SK-N-SH (cell line): ENCODE measurements at regions not wholly inside any gene's neighbourhood (a gene's known extent, or its start where the extent isn't known, plus 50 kb on each side); places are given as distances from the start of the nearest gene placed in this dataset.

Source experiments
- CTCF ChIA-PET: fragments of 300-600, 350-600 bp; formaldehyde crosslinking; extraction: SDS; loops from one replicate; lab custom pipeline; 2021; lab: Yijun Ruan, JAX
- POLR2A ChIA-PET: fragments of 350-600 bp; sonication (Branson Sonifier 250); formaldehyde crosslinking; extraction: SDS; loops from one replicate; lab custom pipeline; 2020; ENCODE audit warnings: antibody characterized with exemption, inconsistent platforms; lab: Yijun Ruan, JAX
- DNase-seq: peaks from one replicate; pipeline ENCODE4 v3.0.0; 2012
- H2AFZ ChIP-seq: fragments of 200-600 bp; sonication (generic); 2 replicates; pipeline ENCODE4 v1.8.1; 2016; ENCODE audit warnings: antibody characterized with exemption, mild to moderate bottlenecking, low read depth
- H3F3A ChIP-seq: fragments of 200-600 bp; sonication (generic); replicated peaks from 2 replicates; pipeline ENCODE3; 2016; ENCODE audit warnings: antibody characterized with exemption, mild to moderate bottlenecking; ENCODE audit not compliant: insufficient read depth
- H3K27ac ChIP-seq, 2 experiments: fragments of 200-500 bp in 1 of 2; fragments of 200-600 bp in 1 of 2; sonication (Bioruptor generic) in 1 of 2; sonication (generic), shearing (Covaris generic) in 1 of 2; 2 replicates each; pipeline versions ENCODE4 v1.5.1 to v1.6.1; 2014 to 2016; ENCODE audit warnings: low read depth in 2 of 2, inconsistent platforms in 1 of 2, low read length in 1 of 2, mild to moderate bottlenecking in 1 of 2, mixed read lengths in 1 of 2
- H3K27me3 ChIP-seq: fragments of 200-600 bp; sonication (generic), shearing (Covaris generic); 2 replicates; pipeline ENCODE4 v1.6.1; 2016; ENCODE audit warnings: mixed run types; ENCODE audit not compliant: insufficient read depth
- H3K36me3 ChIP-seq, 2 experiments: fragments of 200-500 bp in 1 of 2; fragments of 200-600 bp in 1 of 2; sonication (Bioruptor generic) in 1 of 2; sonication (generic) in 1 of 2; replicated peaks in 1 of 2; 2 replicates each; pipeline versions ENCODE3 to v1.5.1; 2014 to 2016; ENCODE audit warnings: low read length in 1 of 2, mild to moderate bottlenecking in 1 of 2; ENCODE audit not compliant: insufficient read depth in 2 of 2, control insufficient read depth in 1 of 2
- H3K4me1 ChIP-seq, 2 experiments: fragments of 200-500 bp in 1 of 2; fragments of 200-600 bp in 1 of 2; sonication (Bioruptor generic) in 1 of 2; sonication (generic), shearing (Covaris generic) in 1 of 2; 2 replicates each; pipeline versions ENCODE4 v1.5.1 to v1.6.1; 2014 to 2016; ENCODE audit warnings: low read depth in 1 of 2, low read length in 1 of 2, mixed run types in 1 of 2; ENCODE audit not compliant: insufficient read depth in 2 of 2, control insufficient read depth in 1 of 2
- H3K4me2 ChIP-seq: fragments of 200-600 bp; sonication (generic), shearing (Covaris generic); 2 replicates; pipeline ENCODE4 v1.6.1; 2017; ENCODE audit warnings: mixed run types
- H3K4me3 ChIP-seq, 2 experiments: fragments of 200-500 bp in 1 of 2; fragments of 200-600 bp in 1 of 2; sonication (Bioruptor generic) in 1 of 2; sonication (generic), shearing (Covaris generic) in 1 of 2; 2 replicates each; pipeline versions ENCODE4 v1.5.1 to v1.8.1; 2014 to 2016; ENCODE audit warnings: low read depth in 2 of 2, inconsistent platforms in 1 of 2, low read length in 1 of 2, mild to moderate bottlenecking in 1 of 2, mixed read lengths in 1 of 2, moderate library complexity in 1 of 2
- H3K79me2 ChIP-seq: fragments of 200-600 bp; sonication (generic); 2 replicates; pipeline ENCODE4 v1.8.1; 2017; ENCODE audit warnings: mild to moderate bottlenecking; ENCODE audit not compliant: insufficient read depth
- H3K9ac ChIP-seq: fragments of 200-600 bp; sonication (generic); 2 replicates; pipeline ENCODE4 v1.6.1; 2017; ENCODE audit warnings: mixed run types
- H3K9me2 ChIP-seq: fragments of 200-600 bp; sonication (generic); 2 replicates; pipeline ENCODE4 v1.6.1; 2017; ENCODE audit warnings: mixed run types
- H3K9me3 ChIP-seq: fragments of 200-600 bp; sonication (generic); 2 replicates; pipeline ENCODE4 v1.6.1; 2017; ENCODE audit warnings: mixed run types, mild to moderate bottlenecking, moderate library complexity
- H4K20me1 ChIP-seq: fragments of 200-600 bp; sonication (generic); 2 replicates; pipeline ENCODE4 v1.6.1; 2017; ENCODE audit warnings: mild to moderate bottlenecking, mixed run types; ENCODE audit not compliant: insufficient read depth
- ELF1 ChIP-seq: IDR thresholded peaks from 2 replicates; pipeline ENCODE4 v1.4.0; 2012
- GABPA ChIP-seq: IDR thresholded peaks from 2 replicates; pipeline ENCODE4 v1.4.0; 2012; ENCODE audit warnings: low read depth, mild to moderate bottlenecking
- MEF2A ChIP-seq: IDR thresholded peaks from 2 replicates; pipeline ENCODE4 v1.4.0; 2012; ENCODE audit warnings: low read depth, borderline replicate concordance
- MXI1 ChIP-seq: IDR thresholded peaks from 2 replicates; pipeline ENCODE4 v1.6.1; 2012; ENCODE audit warnings: mild to moderate bottlenecking, low read depth, low read length, improper control_type of control experiment
- RXRA ChIP-seq: IDR thresholded peaks from 2 replicates; pipeline ENCODE4 v1.4.0; 2012; ENCODE audit warnings: low read depth, mild to moderate bottlenecking, borderline replicate concordance
- YY1 ChIP-seq: IDR thresholded peaks from 2 replicates; pipeline ENCODE4 v1.4.0; 2012; ENCODE audit warnings: low read depth, mild to moderate bottlenecking
- WGBS: methylation state at CpG from one replicate; pipeline ENCODE4 v1.1.6; 2017; ENCODE audit warnings: low lambda C conversion rate; 5-methylcytosine and 5-hydroxymethylcytosine counted together
- TF ChIP-seq, protein P1 (sequence below): IDR thresholded peaks from 2 replicates; pipeline ENCODE4 v1.6.1; 2012; ENCODE audit warnings: mild to moderate bottlenecking, low read depth, low read length, moderate library complexity
- TF ChIP-seq, protein P2 (sequence below): fragments of 150-350 bp; IDR thresholded peaks from 2 replicates; pipeline ENCODE4 v1.6.1; 2016; ENCODE audit warnings: mild to moderate bottlenecking, low read depth, low read length
- TF ChIP-seq, protein P3 (sequence below): fragments of 200-600 bp; sonication (generic); IDR thresholded peaks from 2 replicates; pipeline ENCODE4 v1.6.1; 2017; ENCODE audit warnings: antibody characterized with exemption, mild to moderate bottlenecking, moderate library complexity
- TF ChIP-seq, protein P4 (sequence below): IDR thresholded peaks from 2 replicates; pipeline ENCODE4 v1.4.0; 2012; ENCODE audit warnings: low read depth

DNA sequence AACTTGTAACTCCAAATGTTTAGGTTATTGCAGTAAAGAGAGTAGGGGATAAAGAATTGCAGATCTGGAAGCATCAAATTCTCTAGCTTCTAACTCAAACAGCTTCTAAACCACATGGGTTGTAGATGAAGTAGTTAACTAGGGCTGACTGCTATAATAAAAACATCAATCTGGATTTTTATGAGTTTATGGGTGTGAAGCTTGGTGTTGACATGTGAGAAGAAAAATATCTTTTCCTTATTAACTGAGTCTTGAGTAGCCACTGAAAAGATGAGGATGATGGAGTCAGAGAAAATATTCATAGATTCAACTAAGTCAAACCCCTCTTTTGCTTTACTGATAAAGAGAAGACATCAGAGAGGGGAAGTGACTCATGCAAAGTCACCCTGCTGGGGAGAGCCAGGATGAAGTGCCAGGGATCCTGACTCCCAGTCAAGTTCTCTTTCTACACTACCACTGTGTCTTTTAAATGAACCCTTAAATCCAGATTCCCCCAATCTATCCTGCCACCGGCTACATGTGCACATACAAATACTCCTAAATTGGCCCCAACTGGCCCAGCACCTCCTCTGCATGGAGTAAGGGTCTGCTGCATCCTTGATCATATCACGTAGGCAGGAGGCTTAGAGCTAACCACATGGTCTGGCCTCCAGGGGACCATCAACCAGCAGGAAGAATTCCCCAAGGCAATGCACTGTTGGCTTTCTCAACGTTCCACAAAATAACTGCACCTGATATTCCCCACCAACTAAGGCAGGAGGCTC is 264.0 kb upstream of the CCL2 start:
- no peaks in the 10 kb centered on the region for H3K36me3 ChIP-seq
- no peaks in the 10 kb centered on the region; a peak in 1 of 4 replicates for H3K4me1 ChIP-seq
- no peak for DNase-seq
- CTCF ChIA-PET, result interaction anchor here (1.2 kb wide), 2 partner anchors 14 to 21 kb away, joined by 3 read pairs; no protein-coding TSS in a partner anchor
- no peak overlapping the region for H2AFZ ChIP-seq
- WGBS, result 12% methylated on average over 3 of the region's 3 CpGs
- H3K79me2 ChIP-seq, result no peaks in the 10 kb centered on the region
- H3K27ac ChIP-seq, result no peak overlapping the region
- H4K20me1 ChIP-seq, result no peaks in the 10 kb centered on the region
- POLR2A ChIA-PET, result no interaction called here
- no peak overlapping the region for H3K4me3 ChIP-seq
- no peak overlapping the region for H3K4me2 ChIP-seq
- H3F3A ChIP-seq, result no peaks in the 10 kb centered on the region
- TF ChIP-seq, protein P1, sequence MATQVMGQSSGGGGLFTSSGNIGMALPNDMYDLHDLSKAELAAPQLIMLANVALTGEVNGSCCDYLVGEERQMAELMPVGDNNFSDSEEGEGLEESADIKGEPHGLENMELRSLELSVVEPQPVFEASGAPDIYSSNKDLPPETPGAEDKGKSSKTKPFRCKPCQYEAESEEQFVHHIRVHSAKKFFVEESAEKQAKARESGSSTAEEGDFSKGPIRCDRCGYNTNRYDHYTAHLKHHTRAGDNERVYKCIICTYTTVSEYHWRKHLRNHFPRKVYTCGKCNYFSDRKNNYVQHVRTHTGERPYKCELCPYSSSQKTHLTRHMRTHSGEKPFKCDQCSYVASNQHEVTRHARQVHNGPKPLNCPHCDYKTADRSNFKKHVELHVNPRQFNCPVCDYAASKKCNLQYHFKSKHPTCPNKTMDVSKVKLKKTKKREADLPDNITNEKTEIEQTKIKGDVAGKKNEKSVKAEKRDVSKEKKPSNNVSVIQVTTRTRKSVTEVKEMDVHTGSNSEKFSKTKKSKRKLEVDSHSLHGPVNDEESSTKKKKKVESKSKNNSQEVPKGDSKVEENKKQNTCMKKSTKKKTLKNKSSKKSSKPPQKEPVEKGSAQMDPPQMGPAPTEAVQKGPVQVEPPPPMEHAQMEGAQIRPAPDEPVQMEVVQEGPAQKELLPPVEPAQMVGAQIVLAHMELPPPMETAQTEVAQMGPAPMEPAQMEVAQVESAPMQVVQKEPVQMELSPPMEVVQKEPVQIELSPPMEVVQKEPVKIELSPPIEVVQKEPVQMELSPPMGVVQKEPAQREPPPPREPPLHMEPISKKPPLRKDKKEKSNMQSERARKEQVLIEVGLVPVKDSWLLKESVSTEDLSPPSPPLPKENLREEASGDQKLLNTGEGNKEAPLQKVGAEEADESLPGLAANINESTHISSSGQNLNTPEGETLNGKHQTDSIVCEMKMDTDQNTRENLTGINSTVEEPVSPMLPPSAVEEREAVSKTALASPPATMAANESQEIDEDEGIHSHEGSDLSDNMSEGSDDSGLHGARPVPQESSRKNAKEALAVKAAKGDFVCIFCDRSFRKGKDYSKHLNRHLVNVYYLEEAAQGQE, result no peak
- TF ChIP-seq, protein P2, sequence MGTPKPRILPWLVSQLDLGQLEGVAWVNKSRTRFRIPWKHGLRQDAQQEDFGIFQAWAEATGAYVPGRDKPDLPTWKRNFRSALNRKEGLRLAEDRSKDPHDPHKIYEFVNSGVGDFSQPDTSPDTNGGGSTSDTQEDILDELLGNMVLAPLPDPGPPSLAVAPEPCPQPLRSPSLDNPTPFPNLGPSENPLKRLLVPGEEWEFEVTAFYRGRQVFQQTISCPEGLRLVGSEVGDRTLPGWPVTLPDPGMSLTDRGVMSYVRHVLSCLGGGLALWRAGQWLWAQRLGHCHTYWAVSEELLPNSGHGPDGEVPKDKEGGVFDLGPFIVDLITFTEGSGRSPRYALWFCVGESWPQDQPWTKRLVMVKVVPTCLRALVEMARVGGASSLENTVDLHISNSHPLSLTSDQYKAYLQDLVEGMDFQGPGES, result no peak
- peaks cover 3% of the 10 kb centered on the region; the same call in 1 of the 2 replicates for H3K9me3 ChIP-seq
- no peaks in the 10 kb centered on the region for H3K27me3 ChIP-seq
- H3K9ac ChIP-seq, result no peak overlapping the region
- no peaks in the 10 kb centered on the region for H3K9me2 ChIP-seq

DNA sequence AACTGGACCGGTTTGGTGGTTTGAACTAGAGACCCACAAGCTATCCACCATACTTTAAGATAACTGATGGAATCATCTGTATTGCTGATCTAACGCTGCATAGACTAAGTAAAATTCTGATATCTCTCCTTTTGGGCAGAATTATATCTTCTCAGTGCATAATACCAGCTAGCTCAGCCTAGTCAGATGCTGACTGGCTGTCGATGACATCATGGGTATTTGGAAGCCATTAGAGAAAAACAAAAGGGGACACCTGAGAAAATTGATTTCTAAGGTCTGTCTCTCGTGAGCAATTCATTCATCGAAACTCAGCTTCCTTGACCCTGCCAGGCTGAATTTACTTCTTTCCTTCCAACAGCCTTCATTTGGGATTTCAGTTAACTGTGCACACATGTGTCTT is 263.0 kb upstream of the CCL2 start:
- WGBS, result 13% methylated on average over 5 of the region's 5 CpGs
- Histone ChIP-seq H3K4me3 (no peak overlapping the region), H2AFZ (no peak overlapping the region), H4K20me1 (no peaks in the 10 kb centered on the region), H3K9me2 (no peaks in the 10 kb centered on the region), H3K4me2 (no peak overlapping the region), H3K27me3 (no peaks in the 10 kb centered on the region), H3F3A (no peaks in the 10 kb centered on the region), H3K79me2 (no peaks in the 10 kb centered on the region), H3K9ac (no peak overlapping the region), H3K4me1 (no peaks in the 10 kb centered on the region; a peak in 1 of 4 replicates), H3K27ac (no peak overlapping the region), H3K36me3 (no peaks in the 10 kb centered on the region), H3K9me3 (peaks cover 3% of the 10 kb centered on the region; the same call in 1 of the 2 replicates)
- DNase-seq, result no peak
- CTCF ChIA-PET, result no interaction called here
- POLR2A ChIA-PET, result no interaction called here
- no peak for TF ChIP-seq MEF2A
- TF ChIP-seq, protein P2, result no peak
- no peak for TF ChIP-seq GABPA
- TF ChIP-seq, protein P3, sequence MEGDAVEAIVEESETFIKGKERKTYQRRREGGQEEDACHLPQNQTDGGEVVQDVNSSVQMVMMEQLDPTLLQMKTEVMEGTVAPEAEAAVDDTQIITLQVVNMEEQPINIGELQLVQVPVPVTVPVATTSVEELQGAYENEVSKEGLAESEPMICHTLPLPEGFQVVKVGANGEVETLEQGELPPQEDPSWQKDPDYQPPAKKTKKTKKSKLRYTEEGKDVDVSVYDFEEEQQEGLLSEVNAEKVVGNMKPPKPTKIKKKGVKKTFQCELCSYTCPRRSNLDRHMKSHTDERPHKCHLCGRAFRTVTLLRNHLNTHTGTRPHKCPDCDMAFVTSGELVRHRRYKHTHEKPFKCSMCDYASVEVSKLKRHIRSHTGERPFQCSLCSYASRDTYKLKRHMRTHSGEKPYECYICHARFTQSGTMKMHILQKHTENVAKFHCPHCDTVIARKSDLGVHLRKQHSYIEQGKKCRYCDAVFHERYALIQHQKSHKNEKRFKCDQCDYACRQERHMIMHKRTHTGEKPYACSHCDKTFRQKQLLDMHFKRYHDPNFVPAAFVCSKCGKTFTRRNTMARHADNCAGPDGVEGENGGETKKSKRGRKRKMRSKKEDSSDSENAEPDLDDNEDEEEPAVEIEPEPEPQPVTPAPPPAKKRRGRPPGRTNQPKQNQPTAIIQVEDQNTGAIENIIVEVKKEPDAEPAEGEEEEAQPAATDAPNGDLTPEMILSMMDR, result no peak
- TF ChIP-seq, protein P4, sequence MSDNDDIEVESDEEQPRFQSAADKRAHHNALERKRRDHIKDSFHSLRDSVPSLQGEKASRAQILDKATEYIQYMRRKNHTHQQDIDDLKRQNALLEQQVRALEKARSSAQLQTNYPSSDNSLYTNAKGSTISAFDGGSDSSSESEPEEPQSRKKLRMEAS, result no peak
- no peak for TF ChIP-seq YY1
- TF ChIP-seq RXRA, result no peak
- no peak for TF ChIP-seq MXI1
- no peak for TF ChIP-seq ELF1
- TF ChIP-seq, protein P1, result no peak
